K562 (cell line): ENCODE measurements at regions not wholly inside any gene's neighbourhood (a gene's known extent, or its start where the extent isn't known, plus 50 kb on each side); places are given as distances from the start of the nearest gene placed in this dataset.
A peak's percentile ranks its signal among the peaks of the same experiment; 100 is the strongest.

Experiments
- ARID1B ChIP-seq: fragments of 450-650 bp; IDR thresholded peaks from 2 replicates; pipeline ENCODE4 v1.6.1; 2016; ENCODE audit warnings: antibody characterized with exemption, mild to moderate bottlenecking, inconsistent platforms
- ATF7 ChIP-seq: fragments of 450-650 bp; IDR thresholded peaks from 2 replicates; pipeline ENCODE4 v1.7.1; 2014; ENCODE audit warnings: mild to moderate bottlenecking, moderate library complexity
- C11orf30 ChIP-seq: fragments of 450-650 bp; IDR thresholded peaks from 2 replicates; pipeline ENCODE4 v1.6.1; 2016; ENCODE audit warnings: low read depth, mild to moderate bottlenecking
- CBFA2T2 ChIP-seq: fragments of 450-650 bp; conservative IDR thresholded peaks from 2 replicates; pipeline ENCODE4 v1.6.1; 2017; ENCODE audit warnings: mild to moderate bottlenecking
- CBFA2T3 ChIP-seq: fragments of 450-650 bp; IDR thresholded peaks from 2 replicates; pipeline ENCODE4 v1.6.1; 2017
- CREM ChIP-seq: IDR thresholded peaks from 2 replicates; pipeline ENCODE4 v1.6.1; 2014; ENCODE audit warnings: antibody characterized with exemption, low read depth
- DEAF1 ChIP-seq: fragments of 450-650 bp; formaldehyde crosslinking; IDR thresholded peaks from 2 replicates; pipeline ENCODE4 v1.4.0; 2020; ENCODE audit warnings: mild to moderate bottlenecking, moderate library complexity
- EGR1 ChIP-seq: fragments of 450-650 bp; conservative IDR thresholded peaks from 2 replicates; pipeline ENCODE4 v1.6.1; 2017; ENCODE audit warnings: mild to moderate bottlenecking
- GTF2B ChIP-seq: IDR thresholded peaks from 2 replicates; pipeline ENCODE4 v1.6.1; 2011; ENCODE audit not compliant: insufficient read length; ENCODE audit errors: extremely low read depth
- KLF16 ChIP-seq: IDR thresholded peaks from 2 replicates; pipeline ENCODE4 v1.6.1; 2016; ENCODE audit warnings: antibody characterized with exemption
- LEF1 ChIP-seq: fragments of 450-650 bp; IDR thresholded peaks from 2 replicates; pipeline ENCODE4 v1.6.1; 2016; ENCODE audit warnings: mild to moderate bottlenecking
- MAFG ChIP-seq: fragments of 450-650 bp; conservative IDR thresholded peaks from 2 replicates; pipeline ENCODE4 v1.6.1; 2016; ENCODE audit warnings: missing genetic modification characterization, missing compliant biosample characterization
- NFIC ChIP-seq: fragments of 450-650 bp; IDR thresholded peaks from 2 replicates; pipeline ENCODE4 v1.6.1; 2017; ENCODE audit warnings: mild to moderate bottlenecking, inconsistent platforms
- NRF1 ChIP-seq, 2 experiments: fragments of 450-650 bp; IDR thresholded peaks in 1 of 2; conservative IDR thresholded peaks in 1 of 2; 2 replicates each; pipeline ENCODE4 v1.6.1; 2014; ENCODE audit warnings: mild to moderate bottlenecking in 2 of 2
- RAD21 ChIP-seq, 2 experiments: fragments of 250-450 bp in 1 of 2; fragments of 450-650 bp in 1 of 2; sonication (Bioruptor Pico) in 1 of 2; formaldehyde crosslinking in 1 of 2; IDR thresholded peaks in 1 of 2; conservative IDR thresholded peaks in 1 of 2; 2 replicates each; pipeline versions ENCODE4 v1.4.0 to v1.8.0; 2020 to 2022; ENCODE audit warnings: mild to moderate bottlenecking in 2 of 2, moderate library complexity in 1 of 2
- RCOR1 ChIP-seq, 2 experiments: IDR thresholded peaks; 2 replicates each; pipeline ENCODE4 v1.6.1; 2012; ENCODE audit warnings: low read depth in 2 of 2, low read length in 2 of 2, borderline replicate concordance in 1 of 2, improper control_type of control experiment in 1 of 2
- SIX5 ChIP-seq, 2 experiments: IDR thresholded peaks; 2 replicates each; pipeline ENCODE4 v1.6.1; 2011; ENCODE audit warnings: low read length in 2 of 2, borderline replicate concordance in 1 of 2, low read depth in 1 of 2, mild to moderate bottlenecking in 1 of 2, moderate library complexity in 1 of 2; ENCODE audit not compliant: insufficient read depth in 1 of 2
- STAG1 ChIP-seq: sonication (generic); formaldehyde crosslinking; IDR thresholded peaks from 2 replicates; pipeline ENCODE4 v1.5.0; 2020; ENCODE audit warnings: missing genetic modification reagents, borderline replicate concordance
- TEAD4 ChIP-seq, 2 experiments: sonication (generic) in 1 of 2; formaldehyde crosslinking in 1 of 2; IDR thresholded peaks; 2 replicates each; pipeline versions ENCODE4 v1.6.1 to v1.8.0; 2012 to 2022; ENCODE audit warnings: borderline replicate concordance in 1 of 2, inconsistent platforms in 1 of 2, low read length in 1 of 2, mild to moderate bottlenecking in 1 of 2, missing genetic modification reagents in 1 of 2
- ZBTB8A ChIP-seq: fragments of 450-650 bp; IDR thresholded peaks from 2 replicates; pipeline ENCODE4 v1.6.1; 2018; ENCODE audit warnings: mild to moderate bottlenecking, moderate library complexity; ENCODE audit not compliant: partially characterized antibody
- ZFP91 ChIP-seq: sonication (generic); formaldehyde crosslinking; IDR thresholded peaks from 2 replicates; pipeline ENCODE4 v1.8.0; 2022; ENCODE audit warnings: mild to moderate bottlenecking, missing genetic modification reagents
- ZNF316 ChIP-seq: fragments of 450-650 bp; IDR thresholded peaks from 2 replicates; pipeline ENCODE4 v1.6.1; 2016
- ZNF324 ChIP-seq: fragments of 250-450 bp; sonication (Bioruptor Pico); IDR thresholded peaks from 2 replicates; pipeline ENCODE4 v1.4.0; 2020; ENCODE audit warnings: mild to moderate bottlenecking

GRCh38 chr5:154642499-154643245 is 112.5 kb upstream of the LARP1 start (continued):
- TF ChIP-seq EGR1 (no peak), GTF2B (no peak), CBFA2T2 (peak; percentile 60), NRF1 (conservative IDR thresholded peaks at IDR 0.05 in 1 of 2, IDR thresholded peaks at IDR 0.05 in 1 of 2) (no peak), ZFP91 (CRISPR knock-in tag) (no peak), RCOR1 (IDR thresholded peaks at IDR 0.05; ENCODE audit: borderline replicate concordance in 1 of 2, low read depth in 2 of 2, low read length in 2 of 2) (peak in 1 of 2 experiments; percentile 32; a peak in 1 of 4 replicates), ARID1B (peak; percentile 14; the same call in 1 of the 2 replicates), LEF1 (no peak), NFIC (peak; percentile 40), DEAF1 (CRISPR knock-in tag) (peak; percentile 80), ZBTB8A (no peak), STAG1 (peak; percentile 85; the same call in 1 of the 2 replicates), CREM (no peak), SIX5 (IDR thresholded peaks at IDR 0.05; ENCODE audit: borderline replicate concordance in 1 of 2, insufficient read depth in 1 of 2, low read depth in 1 of 2, low read length in 2 of 2) (no peak), RAD21 (CRISPR knock-in tag; conservative IDR thresholded peaks at IDR 0.05 in 1 of 2, IDR thresholded peaks at IDR 0.05 in 1 of 2) (peak; percentile 88 to 93), C11orf30 (peak; percentile 70), ZNF324 (CRISPR knock-in tag) (no peak), ZNF316 (peak; percentile 77), CBFA2T3 (peak; percentile 73), KLF16 (peak; percentile 72; the same call in 1 of the 2 replicates), TEAD4 (IDR thresholded peaks at IDR 0.05; ENCODE audit: low read length) (peak; percentile 38; the same call in 1 of the 2 replicates), TEAD4 (CRISPR knock-in tag; IDR thresholded peaks at IDR 0.05; ENCODE audit: borderline replicate concordance) (no peak), MAFG (peak; percentile 63), ATF7 (peak; percentile 34; the same call in 1 of the 2 replicates)
